HG03025 (cell line): ENCODE measurements at regions not wholly inside any gene's neighbourhood (a gene's known extent, or its start where the extent isn't known, plus 50 kb on each side); places are given as distances from the start of the nearest gene placed in this dataset.
"Not testable (repeated sequence)": the region's sequence is repeated elsewhere in the genome, so short reads cannot be mapped to it uniquely, and the experiment has no call there.

Source experiments
- ATAC-seq: cut with Tn5 transposase; IDR thresholded peaks from one replicate; pipeline ENCODE4 v1.9.1; 2021; ENCODE audit warnings: mild to moderate bottlenecking, moderate library complexity; ENCODE audit not compliant: unreplicated experiment, low FRiP score

GRCh38 chr4:174080361-174080760 lies 203.1 kb downstream of the FBXO8 start:
- no peak for ATAC-seq

DNA sequence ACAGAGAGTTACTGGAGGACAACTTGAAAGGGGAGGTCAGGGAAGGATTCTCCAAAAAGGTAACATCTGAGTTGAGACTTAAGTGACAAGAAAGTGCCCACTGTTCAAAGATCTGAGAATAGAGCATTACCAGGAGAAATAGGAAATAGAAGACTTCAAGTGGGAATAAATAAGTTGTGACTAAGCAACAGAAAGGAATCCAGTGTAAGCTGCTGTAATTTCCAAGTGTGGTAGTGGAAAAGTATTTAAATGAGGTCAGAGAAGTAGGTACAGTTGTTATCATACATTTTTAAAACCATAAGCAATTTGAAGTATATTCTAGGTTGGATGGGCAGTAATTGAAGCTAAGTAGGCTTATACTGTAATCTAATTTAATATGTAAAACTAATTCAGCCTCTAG lies 211.9 kb downstream of the FBXO8 start:
- ATAC-seq, result no peak

DNA sequence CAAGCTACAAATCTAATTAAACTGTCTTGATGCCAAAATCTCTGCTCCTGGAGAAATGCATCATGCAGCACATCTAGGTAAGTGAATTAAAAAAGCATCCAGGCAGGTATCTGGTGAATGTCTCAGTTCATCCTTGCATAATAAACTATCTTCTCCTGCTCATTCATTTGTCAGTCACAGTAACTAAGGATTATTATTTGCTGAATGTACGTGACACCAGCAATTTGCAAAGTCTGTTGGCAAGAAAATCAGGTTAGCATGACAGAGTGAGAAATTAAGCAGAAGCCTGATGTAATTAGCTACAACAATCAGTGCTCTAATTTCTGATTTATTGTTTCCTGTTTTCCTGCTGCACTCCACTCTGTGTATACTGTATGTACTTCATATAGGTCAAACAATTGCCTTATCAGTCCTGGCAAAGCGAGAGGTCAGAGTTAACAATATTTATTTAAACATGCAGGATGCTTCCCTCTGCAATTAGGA lies 213.6 kb downstream of the FBXO8 start:
- ATAC-seq, result no peak

GRCh38 chr4:174066611-174067205 lies 216.8 kb downstream of the FBXO8 start:
- ATAC-seq, result no peak

DNA sequence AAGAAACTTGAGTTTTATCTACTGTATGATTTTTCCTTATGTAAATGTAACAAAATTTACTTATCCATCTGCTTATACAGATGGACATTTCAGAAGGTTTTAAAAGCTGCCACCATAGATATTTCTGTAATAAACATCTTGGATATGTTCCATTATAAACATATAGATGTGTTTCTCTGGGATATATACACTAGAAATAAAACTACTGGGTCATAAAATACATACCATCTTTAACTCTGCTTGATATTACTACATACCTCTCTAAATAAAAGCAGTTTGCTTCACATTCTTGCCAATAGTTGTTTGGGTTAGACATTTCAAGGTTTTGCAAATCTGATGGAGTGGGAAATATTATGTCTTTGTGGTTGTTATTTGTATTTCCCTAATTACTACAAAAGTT lies 220.6 kb downstream of the FBXO8 start:
- no peak for ATAC-seq

- ATAC-seq, result no peak
These were observed 222.4 kb downstream of the FBXO8 start for GRCh38 chr4:174061026-174061425.

DNA sequence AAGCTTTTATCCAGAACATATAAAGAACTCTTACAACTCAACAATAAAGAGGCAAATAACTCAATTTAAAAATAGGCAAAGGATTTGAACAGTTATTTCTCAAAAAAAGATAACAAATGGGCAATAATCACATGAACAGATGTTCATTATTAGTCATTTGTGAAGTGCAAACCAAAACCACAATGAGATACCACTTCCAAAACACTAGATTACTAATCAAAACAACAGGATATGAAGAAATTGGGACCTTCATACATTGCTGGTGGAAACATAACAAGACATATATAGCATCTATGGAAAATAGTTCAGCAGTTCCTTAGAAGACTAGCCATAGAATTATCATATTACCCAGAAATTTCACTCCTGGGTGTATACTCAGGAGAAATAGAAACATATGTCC lies 224.6 kb downstream of the FBXO8 start:
- ATAC-seq, result no peak

DNA sequence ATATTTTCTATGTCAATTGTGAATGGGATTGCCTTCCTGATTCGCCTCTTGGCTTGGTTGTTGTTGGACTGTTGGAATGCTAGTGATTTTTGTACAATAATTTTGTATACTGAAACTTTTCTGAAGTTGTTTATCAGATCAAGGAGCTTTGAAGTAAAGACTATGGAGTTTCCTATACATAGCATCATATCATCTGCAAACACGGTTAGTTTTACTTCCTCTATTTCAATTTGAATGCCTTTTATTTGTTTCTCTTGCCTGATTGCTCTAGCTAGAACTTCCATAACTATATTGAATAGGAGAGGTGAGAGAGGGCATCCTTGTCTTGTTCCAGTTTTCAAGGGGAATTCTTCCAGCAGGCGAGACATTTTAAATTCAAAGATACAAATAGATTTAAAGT lies 226.5 kb downstream of the FBXO8 start:
- ATAC-seq, result peak; percentile 50

DNA sequence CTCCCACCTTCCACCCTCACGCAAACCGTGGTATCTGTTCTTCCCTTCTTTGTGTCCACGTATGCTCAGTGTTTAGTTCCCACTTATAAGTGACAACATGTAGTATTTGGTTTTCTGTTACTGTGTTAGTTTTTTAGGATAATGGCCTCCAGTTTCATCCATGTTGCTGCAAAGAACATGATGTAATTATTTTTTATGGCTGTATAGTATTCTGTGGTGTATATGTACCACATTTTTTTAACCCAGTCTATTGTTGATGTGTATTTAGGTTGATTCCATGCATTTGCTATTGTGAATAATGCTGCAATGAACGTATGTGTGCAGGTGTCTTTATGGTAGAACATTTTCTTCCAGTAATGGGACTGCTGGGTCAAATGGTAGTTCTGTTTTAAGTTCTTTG lies 228.1 kb downstream of the FBXO8 start:
- no peak for ATAC-seq

GRCh38 chr4:174053895-174054294 lies 229.6 kb downstream of the FBXO8 start:
- ATAC-seq, result no peak

DNA sequence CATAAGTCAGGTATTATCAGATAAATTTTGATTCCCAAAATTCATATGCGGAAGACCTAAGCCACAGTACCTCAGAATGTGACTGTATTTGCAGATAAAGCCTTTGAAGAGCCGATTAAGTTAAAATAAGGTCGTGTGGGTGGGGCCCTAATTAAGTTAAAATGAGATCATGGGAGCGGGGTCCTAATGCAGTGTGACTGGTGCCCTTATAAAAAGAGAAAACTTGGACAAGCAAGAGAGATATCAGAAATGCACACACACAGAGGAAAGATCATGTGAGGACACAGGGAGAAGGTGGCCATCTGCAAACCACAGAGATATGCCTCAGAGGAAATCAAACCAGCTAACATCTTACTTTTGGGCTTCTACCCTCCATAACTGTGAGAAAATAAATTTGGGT lies 236.1 kb downstream of the FBXO8 start:
- ATAC-seq, result no peak

DNA sequence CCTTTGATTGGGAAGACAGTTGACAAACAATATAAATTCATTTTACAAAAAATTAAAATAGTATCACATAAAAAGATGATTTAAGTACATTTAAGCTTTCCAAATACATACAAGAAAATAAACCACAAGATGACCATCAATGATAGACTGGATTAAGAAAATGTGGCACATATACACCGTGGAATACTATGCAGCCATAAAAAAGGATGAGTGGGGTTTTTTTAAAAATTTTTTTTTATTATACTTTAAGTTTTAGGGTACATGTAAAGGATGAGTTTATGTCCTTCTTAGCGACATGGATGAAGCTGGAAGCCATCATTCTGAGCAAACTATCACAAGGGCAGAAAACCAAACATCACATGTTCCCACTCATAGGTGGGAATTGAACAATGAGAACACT lies 237.6 kb downstream of the FBXO8 start:
- not testable (repeated sequence) for ATAC-seq

DNA sequence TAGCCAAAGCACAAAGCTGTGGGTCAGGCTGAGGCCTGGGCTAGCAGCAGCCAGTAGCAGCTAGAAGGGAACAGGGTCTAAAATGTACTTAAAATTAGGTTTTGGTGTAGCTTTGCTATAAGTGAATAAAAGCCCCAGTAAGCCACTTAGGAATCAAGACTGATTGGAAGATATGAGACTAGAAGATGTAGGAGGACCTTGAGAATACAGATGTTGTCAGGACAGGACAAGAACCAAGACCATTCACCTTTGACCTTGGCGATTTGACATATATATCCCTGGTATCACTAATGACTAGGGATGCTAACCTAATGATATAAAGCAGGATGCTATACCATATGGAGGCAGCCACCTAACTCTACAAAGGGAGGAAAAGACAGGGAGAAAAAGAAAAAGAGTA lies 238.1 kb downstream of the FBXO8 start:
- no peak for ATAC-seq

DNA sequence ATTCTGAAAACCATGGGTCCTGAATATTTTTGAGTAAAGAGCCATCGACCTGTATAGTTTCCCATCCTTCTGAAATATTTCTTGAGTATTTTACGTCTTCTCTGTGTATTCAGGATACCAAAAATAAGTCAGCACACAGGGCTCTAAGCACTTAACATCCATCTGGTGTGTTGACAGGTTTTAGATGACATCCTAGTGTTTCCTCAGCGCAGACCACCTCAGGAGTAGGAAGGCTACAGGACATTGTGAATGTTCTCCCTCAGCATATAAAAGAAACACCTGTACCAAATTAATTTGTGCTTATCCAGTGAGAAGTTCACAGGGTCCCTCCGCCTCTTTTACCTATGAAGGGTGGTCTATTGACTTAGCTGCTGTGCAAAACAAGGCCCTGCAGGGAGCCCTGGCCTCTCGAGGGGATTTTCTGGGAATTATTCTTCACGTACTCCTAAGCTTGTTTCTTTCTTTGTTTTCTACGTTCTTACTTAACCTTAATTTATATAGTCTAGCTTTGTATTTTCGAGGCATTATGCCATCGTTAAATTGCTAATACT lies 241.8 kb downstream of the FBXO8 start:
- ATAC-seq, result no peak

GRCh38 chr4:174040287-174040686 lies 243.2 kb downstream of the FBXO8 start:
- no peak for ATAC-seq

DNA sequence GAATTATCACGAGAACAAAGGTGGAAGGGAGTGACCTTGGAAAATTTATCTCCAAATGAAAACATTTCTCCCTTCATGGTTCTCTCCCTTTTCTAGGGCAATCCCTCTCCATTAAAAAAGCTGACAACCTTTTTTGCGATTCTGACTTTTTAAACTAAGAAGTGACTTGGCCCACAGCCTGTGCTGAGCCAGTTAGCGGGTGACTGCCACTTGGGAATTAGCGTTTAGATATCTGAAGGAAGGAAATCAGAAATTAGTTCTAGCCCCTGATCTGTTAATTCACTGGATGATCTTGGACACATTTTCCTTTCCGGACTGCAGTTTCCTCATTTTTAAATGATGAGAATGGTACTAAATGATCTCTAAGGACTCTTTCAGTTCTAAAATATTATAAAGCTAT lies 245.0 kb downstream of the FBXO8 start:
- ATAC-seq, result no peak

DNA sequence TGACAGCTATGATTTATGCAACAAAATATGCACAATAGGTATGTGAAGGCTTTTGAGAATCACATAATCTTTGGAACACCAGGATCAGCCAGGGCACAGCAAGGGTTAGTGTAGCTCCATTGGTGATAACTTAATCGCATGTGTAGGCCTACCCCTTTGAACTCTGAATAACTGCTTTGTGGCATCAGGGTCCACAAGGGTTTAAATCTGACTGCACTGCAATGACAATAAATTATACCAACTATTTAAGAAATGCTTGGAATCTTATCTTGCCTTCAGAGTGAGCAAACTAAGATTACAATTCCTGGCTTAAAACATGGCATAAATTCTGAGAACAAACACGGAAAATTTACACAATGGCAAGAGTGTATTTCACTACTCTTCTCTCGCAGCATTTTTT lies 245.8 kb downstream of the FBXO8 start:
- no peak for ATAC-seq

DNA sequence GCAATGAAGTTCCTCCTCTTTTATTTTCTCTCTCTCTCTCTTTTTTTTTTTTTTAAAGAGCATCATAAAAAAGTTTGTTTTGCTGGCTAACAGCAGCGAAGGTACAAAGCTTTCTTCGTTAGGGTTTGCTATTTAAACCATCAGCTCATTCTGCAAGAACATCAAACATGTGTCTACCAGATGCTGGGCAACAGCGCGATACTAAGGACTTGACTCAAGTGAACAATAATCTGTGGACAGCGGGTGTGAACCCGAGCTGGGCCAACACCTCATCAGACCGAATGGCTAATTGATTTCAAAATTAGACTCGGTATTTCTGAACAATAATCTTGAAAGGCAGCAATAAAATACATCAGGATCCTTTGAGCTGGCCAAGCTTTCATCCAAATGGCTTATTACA lies 246.4 kb downstream of the FBXO8 start:
- ATAC-seq, result no peak

DNA sequence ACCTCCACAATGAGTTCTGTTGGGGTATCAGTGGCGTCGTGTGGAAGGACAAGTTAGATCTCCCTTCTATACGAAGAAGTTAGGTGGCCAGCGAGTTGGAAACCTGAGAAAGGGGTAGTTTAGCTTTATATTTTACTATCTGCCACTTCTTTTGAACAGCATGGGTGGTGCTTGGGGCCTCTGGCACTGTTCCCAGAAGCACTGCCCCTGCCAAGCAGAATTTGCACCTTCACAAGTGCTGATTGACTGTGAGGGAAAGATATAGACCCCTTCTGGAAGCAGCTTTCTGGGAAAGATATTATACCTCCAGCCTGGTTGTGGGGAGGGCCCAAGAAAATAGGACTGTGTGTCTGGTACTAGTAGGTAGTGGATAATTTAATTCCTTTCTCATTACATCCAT lies 246.9 kb downstream of the FBXO8 start:
- no peak for ATAC-seq

DNA sequence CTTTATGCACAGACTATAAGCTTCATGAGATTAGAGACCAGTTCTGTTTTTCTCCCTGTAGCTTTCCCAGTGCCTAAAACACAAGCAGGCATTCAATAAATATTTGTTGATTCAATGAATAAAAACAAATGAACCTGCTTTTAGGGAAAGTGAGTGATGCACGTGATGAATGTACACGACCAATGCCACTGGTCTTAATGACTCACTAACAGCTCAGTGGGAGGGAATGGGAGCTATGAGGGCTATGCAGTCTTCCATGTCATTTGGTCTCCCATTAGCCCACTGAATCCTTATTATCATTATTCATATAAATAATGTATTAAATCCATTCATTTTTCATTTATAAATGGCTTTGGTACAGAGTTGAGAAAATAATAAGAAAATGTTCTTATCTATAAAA lies 247.4 kb downstream of the FBXO8 start:
- no peak for ATAC-seq

DNA sequence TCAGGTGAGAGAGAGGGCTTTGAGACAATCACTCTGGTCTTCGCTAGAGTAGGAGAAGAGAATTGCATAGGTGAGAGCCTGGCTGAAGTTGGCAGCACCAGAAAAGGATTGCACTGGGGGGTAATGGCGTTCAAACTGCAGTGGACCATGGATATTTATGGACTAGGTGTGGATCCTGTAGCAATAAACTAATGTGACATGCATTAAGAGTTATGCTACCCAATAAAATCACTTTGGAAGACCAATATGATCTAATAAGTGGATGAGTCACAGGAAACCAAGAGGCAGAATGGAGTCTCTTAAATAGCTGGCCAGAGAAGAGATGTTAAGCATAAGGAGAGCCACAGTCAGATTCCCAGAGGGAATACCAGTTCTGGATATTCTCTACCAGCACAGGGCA lies 259.8 kb downstream of the FBXO8 start:
- ATAC-seq, result no peak

GRCh38 chr4:174018236-174018635 lies 265.2 kb downstream of the FBXO8 start:
- ATAC-seq, result no peak

- ATAC-seq, result peak; percentile 84
These were observed 267.2 kb downstream of the FBXO8 start for GRCh38 chr4:174016251-174016650.
